H1 (cell line): ENCODE measurements at regions not wholly inside any gene's neighbourhood (a gene's known extent, or its start where the extent isn't known, plus 50 kb on each side); places are given as distances from the start of the nearest gene placed in this dataset.

Source experiments
- ASH2L ChIP-seq: fragments of 200-600, 300-600 bp; sonication (generic); IDR thresholded peaks from one replicate; pipeline ENCODE4 v1.7.1; 2017; ENCODE audit warnings: low read length
- CBX8 ChIP-seq: fragments of 300-800, 300-1000 bp; sonication (generic); IDR thresholded peaks from 2 replicates; pipeline ENCODE4 v1.7.1; 2016; ENCODE audit warnings: low read depth, low read length, borderline replicate concordance
- CHD7 ChIP-seq: fragments of 300-600 bp; sonication (generic); IDR thresholded peaks from 2 replicates; pipeline ENCODE4 v1.7.1; 2012; ENCODE audit warnings: low read length, moderate library complexity, mild to moderate bottlenecking, inconsistent platforms; ENCODE audit not compliant: insufficient replicate concordance
- E2F6 ChIP-seq: IDR thresholded peaks from 2 replicates; pipeline ENCODE4 v1.6.1; 2012; ENCODE audit warnings: inconsistent platforms
- GTF2F1 ChIP-seq: IDR thresholded peaks from 2 replicates; pipeline ENCODE4 v1.6.1; 2012; ENCODE audit warnings: low read depth, low read length, improper control_type of control experiment, borderline replicate concordance
- HDAC2 ChIP-seq, 2 experiments: fragments of 300-600 bp in 1 of 2; sonication (generic) in 1 of 2; IDR thresholded peaks; 2 replicates each; pipeline ENCODE4 v1.6.1; 2011 to 2012; ENCODE audit warnings: low read depth in 2 of 2, low read length in 2 of 2, mild to moderate bottlenecking in 2 of 2, moderate library complexity in 2 of 2, borderline replicate concordance in 1 of 2, inconsistent platforms in 1 of 2
- SIRT6 ChIP-seq: IDR thresholded peaks from one replicate; pipeline ENCODE4 v1.7.1; 2012; ENCODE audit warnings: low read length, inconsistent platforms
- TAF7 ChIP-seq: optimal IDR thresholded peaks from 2 replicates; pipeline ENCODE3; 2011; ENCODE audit warnings: low read depth, mild to moderate bottlenecking, inconsistent platforms, low read length, moderate library complexity, borderline replicate concordance

DNA sequence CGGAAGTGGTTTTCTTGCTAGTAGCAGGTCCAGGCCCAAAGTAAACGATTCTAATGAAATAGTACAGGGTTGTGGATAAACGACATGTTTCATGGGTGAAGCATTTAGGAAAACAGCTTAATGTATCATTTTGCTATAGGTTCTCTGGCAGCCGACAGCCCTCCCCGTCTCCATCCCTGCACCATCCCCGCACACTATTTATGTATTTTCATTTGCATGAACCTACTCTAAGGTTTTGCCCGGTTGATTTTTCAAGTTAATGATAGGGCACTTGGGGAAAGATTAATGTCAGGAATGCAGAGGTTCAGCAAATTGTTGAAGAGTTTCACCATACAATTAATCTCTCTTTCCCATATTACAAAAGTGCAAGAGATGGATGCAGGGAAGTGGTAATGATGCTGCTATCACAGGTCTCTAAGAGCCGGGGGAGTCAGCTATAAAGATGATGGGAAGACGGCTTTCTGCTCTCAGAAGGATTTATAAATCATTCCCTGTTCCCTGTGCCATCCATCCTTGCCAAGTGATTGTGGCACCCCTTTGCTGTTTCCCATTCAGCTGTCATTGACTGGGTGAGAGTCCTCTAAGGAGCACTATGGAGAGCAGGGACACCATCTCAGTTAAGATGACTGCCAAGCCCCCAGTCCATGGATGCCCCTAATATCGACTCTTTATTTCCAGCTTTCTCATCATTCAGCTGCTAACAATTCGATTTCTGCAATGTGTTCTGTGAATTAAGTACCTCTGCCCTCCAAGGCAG lies 186.3 kb downstream of the IRS2 start (continued):
- TF ChIP-seq CHD7 (no peak), HDAC2 (IDR thresholded peaks at IDR 0.05; ENCODE audit: borderline replicate concordance in 1 of 2, low read depth in 2 of 2, low read length in 2 of 2) (no peak), E2F6 (no peak), SIRT6 (no peak), ASH2L (no peak), CBX8 (no peak), TAF7 (no peak), GTF2F1 (no peak)
